ENCODE measurements at regions not wholly inside any gene's neighbourhood (a gene's known extent, or its start where the extent isn't known, plus 50 kb on each side); places are given as distances from the start of the nearest gene placed in this dataset.

DNA sequence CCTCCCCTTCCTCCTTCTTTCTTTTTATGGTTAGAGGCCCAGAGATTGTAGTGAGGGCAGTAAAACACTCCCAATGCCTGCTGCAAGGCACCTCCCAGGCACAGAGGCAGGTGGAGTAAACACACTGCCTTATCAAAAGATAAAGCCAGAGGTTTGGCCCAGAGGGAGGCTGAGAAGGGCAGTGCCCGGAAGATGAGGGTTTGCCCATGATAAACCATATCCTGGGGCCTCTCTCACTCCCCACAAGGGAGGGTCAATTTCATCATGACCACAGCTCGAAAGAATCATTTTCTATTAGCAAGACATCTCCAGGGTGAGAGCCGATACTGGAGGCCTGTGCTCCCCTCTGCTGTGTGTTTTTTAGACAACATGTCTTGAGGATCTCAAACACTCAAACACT lies 98.5 kb upstream of the FAM9C start:
- TF ChIP-seq, protein P1, sequence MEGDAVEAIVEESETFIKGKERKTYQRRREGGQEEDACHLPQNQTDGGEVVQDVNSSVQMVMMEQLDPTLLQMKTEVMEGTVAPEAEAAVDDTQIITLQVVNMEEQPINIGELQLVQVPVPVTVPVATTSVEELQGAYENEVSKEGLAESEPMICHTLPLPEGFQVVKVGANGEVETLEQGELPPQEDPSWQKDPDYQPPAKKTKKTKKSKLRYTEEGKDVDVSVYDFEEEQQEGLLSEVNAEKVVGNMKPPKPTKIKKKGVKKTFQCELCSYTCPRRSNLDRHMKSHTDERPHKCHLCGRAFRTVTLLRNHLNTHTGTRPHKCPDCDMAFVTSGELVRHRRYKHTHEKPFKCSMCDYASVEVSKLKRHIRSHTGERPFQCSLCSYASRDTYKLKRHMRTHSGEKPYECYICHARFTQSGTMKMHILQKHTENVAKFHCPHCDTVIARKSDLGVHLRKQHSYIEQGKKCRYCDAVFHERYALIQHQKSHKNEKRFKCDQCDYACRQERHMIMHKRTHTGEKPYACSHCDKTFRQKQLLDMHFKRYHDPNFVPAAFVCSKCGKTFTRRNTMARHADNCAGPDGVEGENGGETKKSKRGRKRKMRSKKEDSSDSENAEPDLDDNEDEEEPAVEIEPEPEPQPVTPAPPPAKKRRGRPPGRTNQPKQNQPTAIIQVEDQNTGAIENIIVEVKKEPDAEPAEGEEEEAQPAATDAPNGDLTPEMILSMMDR (IDR thresholded peaks at IDR 0.05; ENCODE audit: low read depth, low read length), result no peak
- DNase-seq (ENCODE audit: low read depth in 2 of 2), result no peak
- H3K4me3 ChIP-seq (replicated peaks in 1 of 2; ENCODE audit: low read depth in 2 of 2, low read length in 2 of 2), result no peak overlapping the region

DNA sequence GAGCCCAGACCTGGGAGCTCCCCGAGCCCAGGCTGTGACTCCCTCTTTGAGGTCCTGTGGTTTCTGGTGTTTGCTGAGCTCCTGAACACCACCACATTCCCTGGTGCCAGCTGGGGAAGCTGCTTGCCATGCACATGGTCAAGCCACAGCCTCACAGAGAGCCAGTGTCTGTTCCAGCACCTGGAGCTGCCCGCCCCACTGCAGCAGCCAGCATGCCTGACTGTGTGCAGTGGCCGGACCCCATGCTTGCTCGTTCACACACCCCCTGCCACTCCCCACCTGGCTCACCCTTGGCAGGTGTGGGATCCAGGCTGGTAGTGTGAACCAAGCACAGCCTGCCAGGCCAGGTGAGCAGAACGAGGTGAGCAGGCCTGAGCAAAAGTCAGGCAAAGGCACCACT lies 95.6 kb upstream of the FAM9C start:
- no peak for DNase-seq (ENCODE audit: low read depth in 2 of 2)
- TF ChIP-seq, protein P1 (IDR thresholded peaks at IDR 0.05; ENCODE audit: low read depth, low read length), result no peak
- no peak overlapping the region for H3K4me3 ChIP-seq (replicated peaks in 1 of 2; ENCODE audit: low read depth in 2 of 2, low read length in 2 of 2)

DNA sequence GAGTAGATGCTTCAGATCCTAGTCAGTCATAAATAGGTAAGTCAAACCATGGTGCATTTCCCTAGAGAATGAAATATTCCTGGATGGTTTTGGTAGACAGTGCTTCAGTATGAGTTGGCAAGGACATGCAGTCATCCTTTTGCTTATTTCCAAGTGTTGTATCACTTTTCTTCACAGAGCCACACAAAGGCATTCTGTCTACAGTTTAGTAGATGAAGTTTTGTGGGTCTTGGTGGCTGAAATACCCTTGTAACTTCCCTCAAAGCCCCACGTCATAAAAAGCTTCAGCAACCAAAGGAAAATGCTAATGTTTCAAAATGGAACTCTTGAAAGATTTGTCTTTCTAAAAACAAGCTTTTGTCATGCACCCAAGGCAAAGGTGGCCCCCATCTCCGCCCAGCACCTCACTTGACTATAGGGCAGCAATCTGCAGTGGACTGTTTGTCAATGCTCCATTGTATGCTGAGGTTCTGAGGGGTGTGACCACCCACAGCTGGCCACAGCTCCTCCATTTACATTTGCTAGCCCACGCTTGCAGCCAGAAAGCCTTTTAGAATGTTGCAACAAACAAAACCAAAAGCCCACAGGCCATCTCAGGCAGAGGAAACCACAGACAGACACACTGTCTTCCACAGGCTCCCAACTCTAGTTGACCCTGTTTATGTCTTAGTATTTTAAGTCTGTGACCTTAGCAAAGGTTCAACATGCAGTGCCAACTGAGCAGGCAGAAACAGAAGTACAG lies 87.1 kb upstream of the FAM9C start:
- DNase-seq (ENCODE audit: low read depth in 2 of 2), result peak in 1 of 2 donors; percentile 33
- TF ChIP-seq, protein P1 (IDR thresholded peaks at IDR 0.05; ENCODE audit: low read depth, low read length), result no peak
- no peak overlapping the region for H3K4me3 ChIP-seq (replicated peaks in 1 of 2; ENCODE audit: low read depth in 2 of 2, low read length in 2 of 2)

DNA sequence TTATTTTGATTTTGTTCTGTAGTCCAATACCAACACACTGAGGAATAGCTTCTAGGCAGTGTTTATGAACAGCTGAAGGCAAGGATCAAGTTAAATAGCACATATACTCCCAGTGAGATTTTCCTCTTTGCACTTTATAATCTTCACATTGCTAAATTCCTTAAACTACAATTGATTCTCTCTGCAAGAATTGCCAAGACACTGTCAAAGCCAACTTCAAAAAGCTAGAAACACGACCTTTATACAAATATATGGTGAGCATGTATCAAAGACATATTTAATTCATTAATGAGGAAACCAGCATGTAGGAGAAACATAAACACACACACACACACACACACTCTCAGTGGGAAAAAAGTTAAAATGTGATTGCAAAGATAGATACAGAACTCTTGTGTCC lies 86.4 kb upstream of the FAM9C start:
- DNase-seq (ENCODE audit: low read depth in 2 of 2), result no peak
- no peak overlapping the region for H3K4me3 ChIP-seq (replicated peaks in 1 of 2; ENCODE audit: low read depth in 2 of 2, low read length in 2 of 2)
- TF ChIP-seq, protein P1 (IDR thresholded peaks at IDR 0.05; ENCODE audit: low read depth, low read length), result no peak

DNA sequence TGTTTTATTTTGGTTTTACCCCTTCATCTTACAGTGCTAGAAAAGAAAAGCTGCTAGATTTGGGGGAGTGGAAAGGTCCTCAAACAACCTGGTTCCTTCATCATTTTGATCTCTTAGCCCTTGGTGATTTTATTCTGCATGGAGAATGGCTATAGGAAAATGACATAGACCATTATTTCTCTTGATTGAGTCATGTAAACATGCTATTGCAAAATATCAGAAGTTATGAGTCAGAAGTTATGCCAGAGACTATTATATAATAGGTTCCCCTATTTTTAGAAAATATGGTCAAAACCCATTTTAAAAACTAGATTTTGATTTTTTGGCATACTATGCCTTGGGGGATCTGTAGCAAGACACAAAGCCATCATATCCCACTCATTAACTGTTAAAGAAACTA lies 83.7 kb upstream of the FAM9C start:
- peak; percentile 29 to 60 for DNase-seq (ENCODE audit: low read depth in 2 of 2)
- H3K4me3 ChIP-seq (replicated peaks in 1 of 2; ENCODE audit: low read depth in 2 of 2, low read length in 2 of 2), result no peak overlapping the region
- TF ChIP-seq, protein P1 (IDR thresholded peaks at IDR 0.05; ENCODE audit: low read depth, low read length), result no peak

DNA sequence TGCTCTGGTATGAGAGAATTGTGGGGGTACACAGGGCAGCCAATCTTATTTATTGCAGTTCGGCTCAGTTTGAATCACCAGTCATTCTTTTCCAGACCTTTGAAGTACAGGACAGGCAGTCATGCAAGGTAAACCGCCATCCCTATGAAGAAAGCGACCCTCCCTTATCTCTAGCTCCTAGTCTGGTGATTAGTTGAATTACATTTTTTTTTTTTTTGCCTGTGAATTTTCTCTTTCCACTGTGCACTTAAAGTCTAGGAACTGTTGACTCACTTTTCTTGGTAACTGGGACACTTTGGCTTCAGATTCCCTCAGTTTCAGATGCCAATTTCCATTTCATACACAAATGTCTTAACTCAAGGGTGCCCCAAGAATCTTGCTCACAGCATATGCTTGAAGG lies 82.4 kb upstream of the FAM9C start:
- DNase-seq (ENCODE audit: low read depth in 2 of 2), result peak in 1 of 2 donors; percentile 59

More for the DNA sequence above, 82.4 kb upstream of the FAM9C start:
- H3K4me3 ChIP-seq (replicated peaks in 1 of 2; ENCODE audit: low read depth in 2 of 2, low read length in 2 of 2), result no peak overlapping the region
- TF ChIP-seq, protein P1 (IDR thresholded peaks at IDR 0.05; ENCODE audit: low read depth, low read length), result no peak

Data from cardiac fibroblast (primary cell).